ENCODE measurements at regions not wholly inside any gene's neighbourhood (a gene's known extent, or its start where the extent isn't known, plus 50 kb on each side); places are given as distances from the start of the nearest gene placed in this dataset.

GRCh38 chr3:72231439-72232196 lies 446.7 kb upstream of the PROK2 start:
- no peak for DNase-seq (ENCODE audit: low read depth, low spot score)
- ChIA-PET CTCF (no interaction called here), POLR2A (no interaction called here)
- TF ChIP-seq MYC (IDR thresholded peaks at IDR 0.05; ENCODE audit: low read depth, low read length) (no peak), FOS (IDR thresholded peaks at IDR 0.05; ENCODE audit: borderline replicate concordance, insufficient read depth, low read length) (no peak), POLR2AphosphoS5 (IDR thresholded peaks at IDR 0.05; ENCODE audit: insufficient read depth, low read depth, low read length) (no peak), GATA2 (IDR thresholded peaks at IDR 0.05; ENCODE audit: insufficient read depth, insufficient read length, low read depth, low read length) (no peak), JUN (IDR thresholded peaks at IDR 0.05; ENCODE audit: borderline replicate concordance, insufficient read depth, insufficient read length, low read depth) (no peak), MAX (IDR thresholded peaks at IDR 0.05; ENCODE audit: insufficient read depth, insufficient read length) (no peak), EZH2 (IDR thresholded peaks at IDR 0.05; ENCODE audit: borderline replicate concordance, low read depth, low read length, severe bottlenecking) (no peak), CTCF (IDR thresholded peaks at IDR 0.05; ENCODE audit: extremely low read depth in 1 of 2, insufficient read depth in 1 of 2, low read depth in 1 of 2, low read length in 2 of 2) (no peak), POLR2A (IDR thresholded peaks at IDR 0.05; ENCODE audit: low read depth, low read length) (no peak)
- Histone ChIP-seq H3K9ac (replicated peaks; ENCODE audit: extremely low read depth, insufficient read depth, low read length) (no peak overlapping the region), H3K4me3 (replicated peaks in 1 of 3; ENCODE audit: insufficient read depth in 1 of 3, low read depth in 1 of 3, low read length in 3 of 3) (no peak overlapping the region), H3K27me3 (ENCODE audit: control insufficient read depth in 2 of 2, insufficient read depth in 2 of 2, low read length in 2 of 2) (peaks cover 0 to 3% of the 10 kb centered on the region in 2 experiments), H3K27ac (ENCODE audit: insufficient read depth, low read depth, low read length) (no peak overlapping the region), H3K4me1 (ENCODE audit: control insufficient read depth, extremely low read depth, insufficient read depth, low read length) (no peaks in the 10 kb centered on the region), H3K9me3 (replicated peaks; ENCODE audit: control insufficient read depth, insufficient read depth, low read length) (no peaks in the 10 kb centered on the region), H3K9me1 (replicated peaks; ENCODE audit: control insufficient read depth, extremely low read depth, insufficient read depth, low read length) (no peaks in the 10 kb centered on the region), H4K20me1 (replicated peaks; ENCODE audit: control insufficient read depth, extremely low read depth, insufficient read depth, low read length) (no peaks in the 10 kb centered on the region), H3K79me2 (ENCODE audit: control insufficient read depth, insufficient read depth, low read length) (no peaks in the 10 kb centered on the region), H3K36me3 (ENCODE audit: control insufficient read depth in 2 of 2, extremely low read depth in 1 of 2, insufficient read depth in 2 of 2, low read length in 2 of 2) (no peaks in the 10 kb centered on the region), H3K4me2 (ENCODE audit: insufficient read depth, low read length) (no peak overlapping the region), H2AFZ (ENCODE audit: low read depth, low read length) (no peak overlapping the region)
- no TSS peak for BruUV-seq (replicated peaks)
- intact Hi-C loops (cut with micrococcal nuclease) (no loop called here), dilution Hi-C loops (cut with MboI; ENCODE audit: extremely low pct_ligation_motif_present, low sequenced_read_pairs) (no loop called here)
- no peak for FAIRE-seq

Measured in endothelial cell of umbilical vein (primary cell).